Mucosa of rectum (tissue), 2 donors: ENCODE measurements at regions not wholly inside any gene's neighbourhood (a gene's known extent, or its start where the extent isn't known, plus 50 kb on each side); places are given as distances from the start of the nearest gene placed in this dataset.

ENCODE experiments used
- H3K27ac ChIP-seq, 2 donors: one replicate each; pipeline ENCODE4 v1.7.0; 2013; ENCODE audit warnings: inconsistent platforms in 2 of 2, low read depth in 2 of 2, low read length in 2 of 2
- H3K27me3 ChIP-seq, 2 donors: one replicate each; pipeline ENCODE4 v1.7.0; 2013; ENCODE audit warnings: low read length in 2 of 2; ENCODE audit not compliant: control insufficient read depth in 2 of 2, insufficient read depth in 2 of 2
- H3K36me3 ChIP-seq, 2 donors: one replicate each; pipeline ENCODE4 v1.7.0; 2013; ENCODE audit warnings: low read length in 2 of 2; ENCODE audit not compliant: control insufficient read depth in 2 of 2, insufficient read depth in 2 of 2
- H3K4me1 ChIP-seq, 2 donors: one replicate each; pipeline ENCODE4 v1.7.0; 2013; ENCODE audit warnings: low read length in 2 of 2, mild to moderate bottlenecking in 1 of 2; ENCODE audit not compliant: control insufficient read depth in 2 of 2, insufficient read depth in 2 of 2
- H3K4me3 ChIP-seq, 2 donors: one replicate each; pipeline ENCODE4 v1.7.0; 2013; ENCODE audit warnings: low read length in 2 of 2
- H3K9ac ChIP-seq, 2 donors: one replicate each; pipeline ENCODE4 v1.7.0; 2013; ENCODE audit warnings: low read length in 2 of 2, low read depth in 1 of 2, mild to moderate bottlenecking in 1 of 2
- H3K9me3 ChIP-seq, 2 donors: one replicate each; pipeline ENCODE4 v1.7.0; 2013; ENCODE audit warnings: low read length in 2 of 2; ENCODE audit not compliant: control insufficient read depth in 2 of 2
- donor health status: healthy.
- donor health status: Normal muscosa, but diverticular disease.

DNA sequence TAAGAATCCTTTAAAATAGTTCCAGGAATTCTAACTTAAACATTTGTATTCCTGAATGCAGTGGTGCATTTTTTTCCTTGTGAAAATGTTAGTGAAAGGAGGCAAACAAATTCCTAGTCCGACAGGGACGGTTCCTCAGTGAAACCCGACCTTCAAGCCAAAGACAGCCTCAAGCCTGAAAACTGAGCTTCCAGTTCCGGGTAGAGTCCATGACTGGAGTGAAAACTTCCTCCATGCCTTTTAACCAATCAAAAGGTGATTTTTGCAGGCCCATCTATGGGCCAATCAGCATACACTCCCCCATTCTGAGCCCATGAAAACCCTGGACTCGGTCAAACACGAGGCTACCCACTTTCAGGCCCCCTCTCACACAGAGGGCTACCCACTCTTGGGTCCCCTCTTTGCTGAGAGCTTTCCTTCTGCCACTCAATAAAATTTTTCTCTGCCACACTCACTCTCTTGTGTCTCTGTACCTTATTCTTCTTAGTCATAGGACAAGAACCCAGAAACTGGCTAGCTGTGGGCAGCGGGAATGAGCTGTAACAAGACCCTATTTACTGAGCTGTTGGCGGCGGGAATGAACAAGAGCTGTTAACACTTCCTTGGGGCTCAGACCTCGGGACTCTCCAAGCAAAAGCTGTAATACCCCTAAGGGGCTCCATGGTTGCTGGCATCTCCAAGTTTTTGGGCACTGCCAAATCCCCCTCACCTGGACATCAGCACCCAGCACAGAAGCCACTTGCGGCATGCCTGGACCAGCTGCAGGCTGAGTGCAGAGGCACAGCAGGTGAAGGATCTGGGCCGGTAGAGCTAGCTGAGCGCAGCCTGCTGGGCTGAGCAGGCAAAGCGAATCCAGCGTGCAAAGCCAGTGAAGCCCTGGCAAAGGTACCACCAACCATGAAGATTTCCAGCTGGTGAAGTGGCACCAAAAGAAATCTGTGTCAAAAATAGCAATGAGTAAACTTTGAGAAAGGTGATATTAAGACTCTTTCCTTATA, 598.8 kb downstream of the MCTP2 start:
- no peaks in the 10 kb centered on the region for H3K4me1 ChIP-seq
- H3K4me3 ChIP-seq, result no peak overlapping the region
- H3K27ac ChIP-seq, result no peak overlapping the region
- H3K9me3 ChIP-seq, result no peaks in the 10 kb centered on the region
- no peak overlapping the region for H3K9ac ChIP-seq
- H3K27me3 ChIP-seq, result no peaks in the 10 kb centered on the region
- no peaks in the 10 kb centered on the region for H3K36me3 ChIP-seq

GRCh38 chr15:94834000-94834399, 602.6 kb downstream of the MCTP2 start:
- no peaks in the 10 kb centered on the region for H3K4me1 ChIP-seq
- no peak overlapping the region for H3K27ac ChIP-seq
- H3K27me3 ChIP-seq, result no peaks in the 10 kb centered on the region
- no peaks in the 10 kb centered on the region for H3K36me3 ChIP-seq
- H3K9me3 ChIP-seq, result no peaks in the 10 kb centered on the region
- no peak overlapping the region for H3K9ac ChIP-seq
- no peak overlapping the region for H3K4me3 ChIP-seq

DNA sequence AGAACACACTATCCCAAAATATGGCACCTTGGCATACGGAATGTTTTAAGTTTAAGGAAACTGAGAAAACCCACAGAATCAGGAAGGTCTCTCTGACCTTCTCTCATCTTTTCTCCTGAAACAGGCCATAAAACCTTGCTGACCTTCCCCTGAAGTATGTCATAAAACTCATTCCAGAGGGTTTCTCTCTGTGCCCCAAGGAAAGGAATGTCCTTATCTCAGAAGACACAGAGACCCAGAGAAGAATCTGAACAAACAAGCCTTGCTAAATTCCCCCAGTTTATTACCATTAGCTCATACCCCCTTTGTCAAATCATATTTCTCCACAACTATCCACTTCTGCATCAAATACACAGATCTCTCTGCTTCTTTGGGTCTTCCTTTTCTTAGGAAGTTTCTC, 603.1 kb downstream of the MCTP2 start:
- Histone ChIP-seq H3K4me3 (no peak overlapping the region), H3K9ac (no peak overlapping the region), H3K36me3 (no peaks in the 10 kb centered on the region), H3K27me3 (no peaks in the 10 kb centered on the region), H3K9me3 (no peaks in the 10 kb centered on the region), H3K27ac (no peak overlapping the region), H3K4me1 (no peaks in the 10 kb centered on the region)

DNA sequence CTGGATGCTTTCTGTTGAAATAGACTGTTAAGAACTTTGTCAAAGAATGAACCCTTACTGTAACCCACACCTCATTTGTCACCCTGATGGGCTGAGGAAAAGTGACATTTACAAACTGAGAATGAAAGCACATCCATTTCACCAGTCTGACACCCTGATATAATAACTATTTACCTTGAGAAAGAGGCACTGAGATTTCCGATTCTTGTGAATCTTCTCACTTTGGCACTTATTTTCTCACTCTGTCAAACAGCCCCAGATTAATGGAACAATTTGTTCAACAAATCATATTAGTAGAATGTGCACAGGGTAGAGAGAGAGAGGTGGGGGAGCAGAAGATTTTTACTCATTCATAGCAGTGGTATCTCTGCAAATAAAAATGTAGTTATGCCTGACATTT, 606.9 kb downstream of the MCTP2 start:
- peaks cover under 1 to 6% of the 10 kb centered on the region in 2 donors for H3K4me1 ChIP-seq
- H3K36me3 ChIP-seq, result no peaks in the 10 kb centered on the region
- no peak overlapping the region for H3K27ac ChIP-seq
- H3K4me3 ChIP-seq, result no peak overlapping the region
- no peaks in the 10 kb centered on the region for H3K27me3 ChIP-seq
- peaks cover 0 to 3% of the 10 kb centered on the region in 2 donors for H3K9me3 ChIP-seq
- no peak overlapping the region for H3K9ac ChIP-seq

DNA sequence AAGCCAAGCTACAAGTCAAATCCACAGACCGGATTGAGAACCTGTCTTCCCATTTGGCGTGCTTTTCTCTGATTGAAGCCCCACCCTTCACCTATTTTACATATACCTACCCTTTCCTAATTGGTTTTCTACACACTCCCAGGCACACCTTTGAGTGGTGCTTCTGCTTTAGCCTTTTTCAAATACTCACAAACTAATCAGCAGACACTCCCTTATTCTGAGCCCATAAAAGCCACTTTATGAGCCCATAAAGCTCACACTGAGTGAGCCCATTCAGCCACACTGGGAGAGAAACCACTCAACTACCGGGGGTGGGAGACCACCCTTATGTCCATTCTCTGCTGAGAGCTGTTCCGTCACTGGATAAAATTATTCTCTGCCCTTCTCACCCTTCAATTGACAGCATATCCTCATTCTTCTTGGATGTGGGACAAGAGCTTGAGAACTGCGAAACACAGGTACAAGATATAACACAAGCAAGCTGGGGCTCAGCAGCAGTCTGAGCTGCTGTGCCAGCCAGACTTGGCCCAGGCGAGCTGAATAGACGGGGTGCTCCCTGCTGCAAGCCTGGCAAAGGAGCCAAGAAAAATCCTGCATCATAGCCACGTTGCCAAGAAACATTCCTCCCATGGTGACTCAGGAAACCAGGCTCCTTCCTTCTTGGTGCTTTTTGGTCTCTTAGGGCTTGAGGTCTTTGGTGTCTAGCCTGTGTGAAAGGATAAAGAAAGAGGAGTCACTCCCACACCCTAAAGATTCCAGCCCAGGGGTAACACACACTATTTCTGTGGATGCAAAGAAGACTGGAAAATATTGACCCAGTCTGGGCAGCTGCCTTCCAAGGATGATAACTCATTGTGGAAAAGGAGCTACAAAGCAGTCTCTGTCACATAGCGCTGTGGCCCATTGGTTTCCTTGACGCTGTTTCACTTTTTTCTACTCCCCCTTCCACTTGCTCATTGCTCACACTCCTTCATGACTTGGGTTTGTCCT, 609.7 kb downstream of the MCTP2 start:
- Histone ChIP-seq H3K27ac (peak overlapping the region; percentile 7 to 30), H3K9ac (no peak overlapping the region), H3K36me3 (no peaks in the 10 kb centered on the region), H3K4me1 (peaks cover 12 to 18% of the 10 kb centered on the region in 2 donors), H3K4me3 (no peak overlapping the region), H3K27me3 (no peaks in the 10 kb centered on the region), H3K9me3 (peaks cover 0 to 3% of the 10 kb centered on the region in 2 donors)

DNA sequence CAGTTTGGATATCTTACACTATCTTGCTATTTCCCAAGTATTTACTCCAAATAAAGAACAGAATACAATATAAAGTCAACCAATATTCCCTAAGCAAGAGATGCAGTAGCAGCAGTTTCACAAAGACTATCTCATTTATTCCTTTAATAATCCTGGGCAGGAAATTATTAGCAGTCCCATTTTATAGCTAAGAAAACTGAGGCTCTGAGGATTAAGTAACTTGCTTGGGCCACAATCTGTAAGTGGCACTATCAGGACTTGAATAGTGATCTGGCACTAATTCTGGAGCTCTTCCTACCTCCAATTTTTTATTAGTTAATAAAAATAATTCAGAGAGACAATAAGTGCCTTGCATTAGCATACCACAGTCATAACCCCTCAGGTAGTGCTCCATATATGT, 611.7 kb downstream of the MCTP2 start:
- no peak overlapping the region for H3K9ac ChIP-seq
- no peaks in the 10 kb centered on the region for H3K27me3 ChIP-seq
- peaks cover 0 to 3% of the 10 kb centered on the region in 2 donors for H3K9me3 ChIP-seq
- H3K36me3 ChIP-seq, result no peaks in the 10 kb centered on the region
- H3K4me1 ChIP-seq, result peaks cover 12 to 18% of the 10 kb centered on the region in 2 donors
- H3K4me3 ChIP-seq, result no peak overlapping the region
- H3K27ac ChIP-seq, result peak overlapping the region; percentile 81 to 85

DNA sequence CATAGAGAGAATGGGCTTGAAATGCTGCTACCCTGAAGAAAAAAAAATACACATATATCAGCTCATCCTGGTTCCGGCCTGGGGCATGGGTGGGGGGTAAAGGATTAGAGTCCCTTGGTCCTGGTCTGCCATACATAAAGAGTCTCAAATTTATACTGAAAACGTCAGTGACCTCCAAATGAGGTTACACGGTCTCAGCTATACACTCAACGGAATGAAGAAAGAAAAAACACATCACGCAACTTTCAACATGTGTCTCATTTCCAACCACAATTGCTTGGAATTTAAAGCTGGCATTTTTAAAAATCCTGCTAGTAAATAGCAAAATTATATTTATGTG, 612.8 kb downstream of the MCTP2 start:
- Histone ChIP-seq H3K36me3 (no peaks in the 10 kb centered on the region), H3K9ac (peak overlapping the region in 1 of 2 donors; percentile 40), H3K27me3 (no peaks in the 10 kb centered on the region), H3K4me1 (peaks cover 12 to 18% of the 10 kb centered on the region in 2 donors), H3K9me3 (peaks cover 0 to 3% of the 10 kb centered on the region in 2 donors), H3K27ac (peak overlapping the region; percentile 81 to 85), H3K4me3 (peak overlapping the region; percentile 29 to 41)

GRCh38 chr15:94844538-94845389, 613.4 kb downstream of the MCTP2 start:
- peaks cover 12 to 18% of the 10 kb centered on the region in 2 donors for H3K4me1 ChIP-seq
- peak overlapping the region; percentile 47 to 55 for H3K4me3 ChIP-seq
- H3K27me3 ChIP-seq, result no peaks in the 10 kb centered on the region
- peaks cover 0 to 3% of the 10 kb centered on the region in 2 donors for H3K9me3 ChIP-seq
- H3K36me3 ChIP-seq, result no peaks in the 10 kb centered on the region
- H3K27ac ChIP-seq, result peak overlapping the region; percentile 81 to 85
- H3K9ac ChIP-seq, result peak overlapping the region; percentile 8 to 41

GRCh38 chr15:94845390-94845716, 614.0 kb downstream of the MCTP2 start:
- Histone ChIP-seq H3K36me3 (no peaks in the 10 kb centered on the region), H3K9me3 (peaks cover 0 to 3% of the 10 kb centered on the region in 2 donors), H3K27me3 (no peaks in the 10 kb centered on the region), H3K27ac (peak overlapping the region; percentile 81 to 85), H3K9ac (peak overlapping the region; percentile 8 to 41), H3K4me1 (peaks cover 12 to 18% of the 10 kb centered on the region in 2 donors), H3K4me3 (peak overlapping the region; percentile 47 to 55)
